HG03064 (cell line): ENCODE measurements at regions not wholly inside any gene's neighbourhood (a gene's known extent, or its start where the extent isn't known, plus 50 kb on each side); places are given as distances from the start of the nearest gene placed in this dataset.

ENCODE experiments used
- ATAC-seq: cut with Tn5 transposase; IDR thresholded peaks from one replicate; pipeline ENCODE4 v1.9.1; 2021; ENCODE audit warnings: low read depth; ENCODE audit not compliant: unreplicated experiment

GRCh38 chr1:56235909-56236510 lies 343.4 kb downstream of the PLPP3 start:
- no peak for ATAC-seq

GRCh38 chr1:56229186-56229585 lies 350.2 kb downstream of the PLPP3 start:
- ATAC-seq: no peak

- no peak for ATAC-seq
These were observed 351.5 kb downstream of the PLPP3 start for GRCh38 chr1:56227886-56228285.

GRCh38 chr1:56227401-56227800 lies 352.0 kb downstream of the PLPP3 start:
- ATAC-seq: no peak

GRCh38 chr1:56225964-56226815 lies 353.2 kb downstream of the PLPP3 start:
- no peak for ATAC-seq

- ATAC-seq: no peak
These were observed 355.4 kb downstream of the PLPP3 start for GRCh38 chr1:56223968-56224367.

GRCh38 chr1:56222914-56223540 lies 356.3 kb downstream of the PLPP3 start:
- no peak for ATAC-seq

GRCh38 chr1:56220021-56220420 lies 359.3 kb downstream of the PLPP3 start:
- ATAC-seq: no peak

GRCh38 chr1:56218023-56218422 lies 361.3 kb downstream of the PLPP3 start:
- ATAC-seq: no peak

GRCh38 chr1:56216218-56216617 lies 363.1 kb downstream of the PLPP3 start:
- no peak for ATAC-seq

- no peak for ATAC-seq
These were observed 363.6 kb downstream of the PLPP3 start for GRCh38 chr1:56215771-56216170.

GRCh38 chr1:56215086-56215485 lies 364.3 kb downstream of the PLPP3 start:
- no peak for ATAC-seq

- no peak for ATAC-seq
These were observed 366.3 kb downstream of the PLPP3 start for GRCh38 chr1:56213068-56213467.

GRCh38 chr1:56212143-56212542 lies 367.2 kb downstream of the PLPP3 start:
- ATAC-seq: no peak

GRCh38 chr1:56206391-56206790 lies 373.0 kb downstream of the PLPP3 start:
- ATAC-seq: no peak

- ATAC-seq: no peak
These were observed 375.2 kb downstream of the PLPP3 start for GRCh38 chr1:56204206-56204605.

- no peak for ATAC-seq
These were observed 376.4 kb downstream of the PLPP3 start for GRCh38 chr1:56202796-56203492.

- no peak for ATAC-seq
These were observed 377.2 kb downstream of the PLPP3 start for GRCh38 chr1:56202186-56202585.

GRCh38 chr1:56200896-56201295 lies 378.5 kb downstream of the PLPP3 start:
- no peak for ATAC-seq

- ATAC-seq: no peak
These were observed 378.9 kb downstream of the PLPP3 start for GRCh38 chr1:56200442-56200841.

- ATAC-seq: no peak
These were observed 379.4 kb downstream of the PLPP3 start for GRCh38 chr1:56199956-56200355.
